ENCODE measurements at regions not wholly inside any gene's neighbourhood (a gene's known extent, or its start where the extent isn't known, plus 50 kb on each side); places are given as distances from the start of the nearest gene placed in this dataset.

DNA sequence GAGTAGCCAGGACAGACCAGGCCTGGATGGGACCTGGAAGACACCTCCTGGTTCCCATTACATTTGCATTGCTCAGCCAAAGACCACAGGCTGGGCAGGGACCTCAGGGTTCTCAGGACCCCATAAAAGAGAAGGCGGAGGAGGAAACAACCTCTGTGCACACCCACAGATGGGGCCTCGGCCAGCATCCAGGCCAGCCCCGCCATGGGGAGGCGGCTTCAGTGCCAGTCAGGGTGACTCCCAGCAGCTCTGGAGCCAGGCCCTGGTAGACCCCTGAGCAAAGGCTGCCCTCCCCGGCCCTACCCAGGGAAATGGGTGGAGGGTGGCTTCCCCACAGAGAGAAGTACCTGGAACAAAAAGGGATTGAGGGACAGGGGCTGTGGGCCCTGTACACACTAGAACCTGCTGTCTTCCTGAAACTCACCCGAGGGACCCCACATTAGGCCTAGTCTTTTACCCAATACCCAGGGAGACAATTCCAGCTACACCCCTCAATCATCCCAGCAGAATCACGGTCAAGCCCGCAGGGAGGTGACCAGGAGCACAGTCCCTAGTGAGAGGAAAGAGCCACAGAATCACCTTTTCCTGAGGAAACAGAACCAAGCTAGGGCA is 64.5 kb downstream of the PSMG1 start:
- TF ChIP-seq, protein P1, sequence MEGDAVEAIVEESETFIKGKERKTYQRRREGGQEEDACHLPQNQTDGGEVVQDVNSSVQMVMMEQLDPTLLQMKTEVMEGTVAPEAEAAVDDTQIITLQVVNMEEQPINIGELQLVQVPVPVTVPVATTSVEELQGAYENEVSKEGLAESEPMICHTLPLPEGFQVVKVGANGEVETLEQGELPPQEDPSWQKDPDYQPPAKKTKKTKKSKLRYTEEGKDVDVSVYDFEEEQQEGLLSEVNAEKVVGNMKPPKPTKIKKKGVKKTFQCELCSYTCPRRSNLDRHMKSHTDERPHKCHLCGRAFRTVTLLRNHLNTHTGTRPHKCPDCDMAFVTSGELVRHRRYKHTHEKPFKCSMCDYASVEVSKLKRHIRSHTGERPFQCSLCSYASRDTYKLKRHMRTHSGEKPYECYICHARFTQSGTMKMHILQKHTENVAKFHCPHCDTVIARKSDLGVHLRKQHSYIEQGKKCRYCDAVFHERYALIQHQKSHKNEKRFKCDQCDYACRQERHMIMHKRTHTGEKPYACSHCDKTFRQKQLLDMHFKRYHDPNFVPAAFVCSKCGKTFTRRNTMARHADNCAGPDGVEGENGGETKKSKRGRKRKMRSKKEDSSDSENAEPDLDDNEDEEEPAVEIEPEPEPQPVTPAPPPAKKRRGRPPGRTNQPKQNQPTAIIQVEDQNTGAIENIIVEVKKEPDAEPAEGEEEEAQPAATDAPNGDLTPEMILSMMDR (IDR thresholded peaks at IDR 0.05 in 8 of 11, conservative IDR thresholded peaks at IDR 0.05 in 3 of 11) = no peak
- no peak for TF ChIP-seq POLR2A (IDR thresholded peaks at IDR 0.05)
- no peak for TF ChIP-seq POLR2AphosphoS5 (IDR thresholded peaks at IDR 0.05)
